BE2C (cell line): ENCODE measurements at regions not wholly inside any gene's neighbourhood (a gene's known extent, or its start where the extent isn't known, plus 50 kb on each side); places are given as distances from the start of the nearest gene placed in this dataset.
"Not testable (repeated sequence)": the region's sequence is repeated elsewhere in the genome, so short reads cannot be mapped to it uniquely, and the experiment has no call there.

Experiments used
- DNase-seq: peaks from one replicate; pipeline ENCODE4 v3.0.0-alpha.2; 2020
- H3K27me3 ChIP-seq: fragments of 250-450 bp; sonication (Bioruptor Pico); 2 replicates; pipeline ENCODE4 v1.5.1; 2020; ENCODE audit warnings: mild to moderate bottlenecking
- H3K36me3 ChIP-seq: fragments of 250-450 bp; sonication (Bioruptor Pico); 2 replicates; pipeline ENCODE4 v1.5.1; 2020; ENCODE audit warnings: mild to moderate bottlenecking
- H3K4me1 ChIP-seq: fragments of 250-450 bp; sonication (Bioruptor Pico); 2 replicates; pipeline ENCODE4 v1.5.1; 2020
- H3K4me3 ChIP-seq: 2 replicates; pipeline ENCODE4 v1.5.1; 2011; ENCODE audit warnings: low read depth, low read length
- H3K9me3 ChIP-seq: fragments of 250-450 bp; sonication (Bioruptor Pico); 2 replicates; pipeline ENCODE4 v1.5.1; 2020
- CTCF ChIP-seq: IDR thresholded peaks from 2 replicates; pipeline ENCODE4 v1.5.1; 2012; ENCODE audit warnings: mild to moderate bottlenecking, low read depth, low read length

- not testable (repeated sequence) for H3K4me3 ChIP-seq, H3K9me3 ChIP-seq, H3K36me3 ChIP-seq, H3K4me1 ChIP-seq, DNase-seq, H3K27me3 ChIP-seq
- TF ChIP-seq CTCF = peak; percentile 75
These were observed 130.3 kb downstream of the LAT start for GRCh38 chr16:29114989-29115801.

GRCh38 chr16:29114574-29114973 is 129.7 kb downstream of the LAT start:
- no peak for DNase-seq
- H3K36me3 ChIP-seq = no peaks in the 10 kb centered on the region
- no peaks in the 10 kb centered on the region for H3K27me3 ChIP-seq
- H3K9me3 ChIP-seq = no peaks in the 10 kb centered on the region
- TF ChIP-seq CTCF = no peak
- no peak overlapping the region for H3K4me3 ChIP-seq
- peaks cover 4% of the 10 kb centered on the region; the same call in 1 of the 2 replicates for H3K4me1 ChIP-seq

- not testable (repeated sequence) for H3K36me3 ChIP-seq, DNase-seq, H3K4me1 ChIP-seq
These were observed 128.6 kb downstream of the LAT start for GRCh38 chr16:29113446-29113845.

DNA sequence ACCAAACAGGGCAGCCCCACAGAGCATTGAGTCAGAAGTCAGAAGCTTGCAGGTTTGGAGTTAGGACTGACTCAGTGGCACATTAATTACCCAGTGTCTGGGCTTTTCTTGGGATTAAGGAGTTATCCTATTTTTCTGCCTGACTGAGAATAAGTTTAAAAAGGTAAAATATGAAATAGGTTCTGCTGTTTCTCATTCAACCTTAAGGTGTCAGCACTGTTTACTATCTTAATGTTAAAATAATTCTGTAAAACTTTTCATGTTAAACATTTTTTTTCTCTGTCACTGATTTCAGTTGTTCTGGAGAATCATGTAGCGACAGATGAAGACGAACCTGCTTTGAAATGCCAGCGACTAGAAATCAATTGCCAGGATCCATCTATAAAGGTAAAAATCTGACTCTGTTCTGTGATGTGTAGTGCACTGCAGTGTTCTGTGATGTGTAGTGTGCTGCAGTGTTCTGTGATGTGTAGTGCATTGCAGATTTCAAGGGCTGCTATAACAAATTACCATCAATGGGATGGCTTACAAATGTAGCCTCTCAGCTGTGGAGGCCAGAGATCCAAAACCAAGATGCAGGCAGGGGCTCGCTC is 128.0 kb downstream of the LAT start:
- no peak for DNase-seq
- Histone ChIP-seq H3K27me3 (no peaks in the 10 kb centered on the region), H3K4me3 (no peak overlapping the region), H3K36me3 (no peaks in the 10 kb centered on the region), H3K4me1 (no peaks in the 10 kb centered on the region), H3K9me3 (no peaks in the 10 kb centered on the region)
- no peak for TF ChIP-seq CTCF

More at GRCh38 chr16:29113446-29113845, 128.6 kb downstream of the LAT start:
- not testable (repeated sequence) for H3K27me3 ChIP-seq, H3K9me3 ChIP-seq, H3K4me3 ChIP-seq

DNA sequence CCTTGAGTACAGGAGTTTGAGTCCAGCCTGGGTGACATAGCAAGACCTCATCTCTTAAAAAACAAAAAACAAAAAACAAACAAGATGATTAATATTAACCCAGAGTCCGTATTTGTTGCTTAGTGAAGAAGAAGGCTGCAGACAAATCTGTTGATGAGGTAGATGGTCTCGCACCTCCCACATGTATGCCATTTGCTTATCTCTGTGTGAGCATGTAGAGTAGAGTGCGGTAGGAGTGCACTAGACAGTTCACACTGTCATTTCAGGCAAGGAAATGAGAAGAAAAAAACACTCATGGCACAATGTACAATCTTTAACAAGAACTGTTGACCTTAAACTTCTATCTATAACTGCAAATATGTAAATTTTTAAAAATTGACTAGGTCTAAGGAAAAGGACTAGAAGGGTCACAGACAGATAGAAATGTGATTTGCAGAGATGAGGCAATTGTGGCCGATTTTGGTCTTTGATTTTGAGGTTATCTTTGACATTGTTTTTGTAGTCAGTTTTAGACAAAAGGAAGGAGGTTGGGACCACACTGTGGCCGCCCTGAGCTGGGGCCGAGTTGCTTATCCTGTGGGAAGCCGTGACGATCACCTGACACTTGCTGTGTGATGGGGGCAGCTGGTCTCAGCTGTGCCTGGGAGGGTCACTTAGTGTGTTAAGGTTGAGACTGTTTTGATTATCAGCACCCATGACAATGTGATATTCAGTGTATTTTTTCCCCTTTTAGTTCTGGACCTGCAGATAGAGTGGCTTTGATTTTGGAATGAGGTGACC is 127.2 kb downstream of the LAT start:
- H3K9me3 ChIP-seq, H3K36me3 ChIP-seq, H3K27me3 ChIP-seq, H3K4me1 ChIP-seq, H3K4me3 ChIP-seq, DNase-seq: not testable (repeated sequence)

- Histone ChIP-seq H3K27me3 (peaks cover 4% of the 10 kb centered on the region; the same call in 1 of the 2 replicates), H3K36me3 (no peaks in the 10 kb centered on the region), H3K9me3 (no peaks in the 10 kb centered on the region), H3K4me3 (no peak overlapping the region), H3K4me1 (no peaks in the 10 kb centered on the region)
- DNase-seq = no peak
- no peak for TF ChIP-seq CTCF
These were observed 126.6 kb downstream of the LAT start for GRCh38 chr16:29111421-29111820.

DNA sequence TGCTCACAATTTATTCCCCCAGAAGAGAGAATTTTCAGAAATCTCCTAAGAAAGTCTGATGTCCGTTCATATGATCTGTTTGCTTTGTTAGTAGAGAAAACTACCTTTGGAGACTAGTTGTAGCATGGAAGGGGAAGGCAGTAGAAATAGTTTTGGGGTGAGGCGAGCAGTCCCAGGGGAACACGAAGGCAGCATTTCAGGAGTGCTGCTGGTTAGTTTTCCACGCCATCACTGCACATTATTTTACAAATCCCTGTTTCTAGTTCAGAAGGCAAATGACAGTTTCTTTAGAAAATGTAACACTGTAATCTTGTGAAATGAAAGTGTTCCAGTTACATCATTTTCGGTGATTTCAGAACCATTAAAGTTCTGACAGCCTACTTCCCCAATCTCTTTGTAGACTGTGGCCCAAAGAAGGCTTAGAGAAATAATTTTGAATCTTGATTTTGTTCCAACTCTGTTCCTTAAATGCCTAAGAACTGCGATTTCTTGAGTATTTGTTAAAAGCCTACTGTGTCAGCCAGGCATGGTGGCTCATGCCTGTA is 123.8 kb downstream of the LAT start:
- H3K9me3 ChIP-seq, H3K36me3 ChIP-seq, H3K4me3 ChIP-seq, H3K27me3 ChIP-seq, H3K4me1 ChIP-seq, DNase-seq: not testable (repeated sequence)
